ENCODE measurements at regions not wholly inside any gene's neighbourhood (a gene's known extent, or its start where the extent isn't known, plus 50 kb on each side); places are given as distances from the start of the nearest gene placed in this dataset.

- Histone ChIP-seq H3K14ac (ENCODE audit: insufficient read depth, low read length) (no peak overlapping the region), H4K5ac (ENCODE audit: insufficient read length, low read depth, low read length) (no peak overlapping the region), H4K20me1 (ENCODE audit: control insufficient read depth, insufficient read depth, insufficient read length) (no peaks in the 10 kb centered on the region), H2BK12ac (ENCODE audit: insufficient read length, low read depth, low read length) (no peak overlapping the region), H2AK5ac (ENCODE audit: insufficient read length, low read length) (no peak overlapping the region), H2BK20ac (ENCODE audit: low read depth, low read length, poor library complexity, severe bottlenecking) (no peak overlapping the region), H2BK120ac (ENCODE audit: low read depth, low read length, poor library complexity, severe bottlenecking) (no peak overlapping the region), H3K27ac (ENCODE audit: insufficient read length, low read depth, low read length) (no peak overlapping the region), H4K8ac (replicated peaks; ENCODE audit: insufficient read length, low read depth, low read length) (no peak overlapping the region), H3K4me1 (ENCODE audit: insufficient read depth, low read length) (no peaks in the 10 kb centered on the region), H3K4ac (ENCODE audit: low read depth, low read length) (no peak overlapping the region), H3K27me3 (ENCODE audit: insufficient read depth, low read length) (no peaks in the 10 kb centered on the region), H3K18ac (ENCODE audit: insufficient read length, low read depth, low read length) (no peak overlapping the region), H3K9ac (ENCODE audit: extremely low read depth, insufficient read length, low read length) (no peak overlapping the region), H3K79me2 (ENCODE audit: insufficient read depth, low read length) (no peaks in the 10 kb centered on the region), H3K4me2 (ENCODE audit: insufficient read depth, insufficient read length, low read length) (no peak overlapping the region), H3K79me1 (ENCODE audit: insufficient read depth, low read depth, low read length, poor library complexity, severe bottlenecking) (no peaks in the 10 kb centered on the region), H3T11ph (ENCODE audit: low read length) (no peak overlapping the region), H2BK15ac (ENCODE audit: low read depth, low read length) (no peak overlapping the region), H3K23me2 (ENCODE audit: insufficient read length, low read depth, low read length, poor library complexity, severe bottlenecking) (no peaks in the 10 kb centered on the region), H2AFZ (ENCODE audit: low read length) (no peak overlapping the region), H2BK5ac (ENCODE audit: insufficient read length, low read length) (no peak overlapping the region), H3K56ac (ENCODE audit: insufficient read length, low read depth, low read length) (no peak overlapping the region), H4K91ac (ENCODE audit: insufficient read length, low read depth, low read length) (no peak overlapping the region), H3K23ac (ENCODE audit: insufficient read length, low read depth, low read length) (no peak overlapping the region), H3K9me3 (ENCODE audit: control insufficient read depth, low read depth, low read length) (no peaks in the 10 kb centered on the region)
- H3K4me1 Mint-ChIP-seq, result no peaks in the 10 kb centered on the region
- H3K27me3 Mint-ChIP-seq (ENCODE audit: low read depth), result peaks cover 5% of the 10 kb centered on the region
- H3K4me3 Mint-ChIP-seq, result no peak overlapping the region
- no peak overlapping the region for H3K27ac Mint-ChIP-seq
- H3K36me3 Mint-ChIP-seq (ENCODE audit: insufficient read depth in 1 of 3, low read depth in 3 of 3), result no peaks in the 10 kb centered on the region
- no CpG with 5 or more reads among the region's 1 CpG for WGBS (ENCODE audit: extremely low coverage, insufficient read length, low lambda C conversion rate)
- no peaks in the 10 kb centered on the region; a peak in 1 of 5 replicates for H3K9me3 Mint-ChIP-seq
- TF ChIP-seq CTCF (conservative IDR thresholded peaks at IDR 0.05), result no peak
- no peak for DNase-seq
Measured at GRCh38 chr4:155616117-155616516, 50.5 kb upstream of the GUCY1A1 start.

Data from H9 (cell line).